GM18520 (cell line): ENCODE measurements at regions not wholly inside any gene's neighbourhood (a gene's known extent, or its start where the extent isn't known, plus 50 kb on each side); places are given as distances from the start of the nearest gene placed in this dataset.
"Not testable (repeated sequence)": the region's sequence is repeated elsewhere in the genome, so short reads cannot be mapped to it uniquely, and the experiment has no call there.

Experiments
- ATAC-seq: cut with Tn5 transposase; IDR thresholded peaks from one replicate; pipeline ENCODE4 v1.9.1; 2021; ENCODE audit not compliant: unreplicated experiment

- ATAC-seq = no peak
These were observed 128.8 kb downstream of the LMNTD1 start for GRCh38 chr12:25424211-25424731.

- no peak for ATAC-seq
These were observed 129.6 kb downstream of the LMNTD1 start for GRCh38 chr12:25423355-25424050.

GRCh38 chr12:25422241-25422640, 130.8 kb downstream of the LMNTD1 start:
- ATAC-seq = no peak

- no peak for ATAC-seq
These were observed 131.4 kb downstream of the LMNTD1 start for GRCh38 chr12:25421651-25422167.

- ATAC-seq = no peak
These were observed 133.0 kb downstream of the LMNTD1 start for GRCh38 chr12:25420116-25420515.

- ATAC-seq = no peak
These were observed 133.5 kb downstream of the LMNTD1 start for GRCh38 chr12:25419595-25419994.

GRCh38 chr12:25417071-25417470, 136.0 kb downstream of the LMNTD1 start:
- ATAC-seq = no peak

- no peak for ATAC-seq
These were observed 136.6 kb downstream of the LMNTD1 start for GRCh38 chr12:25416516-25416915.

- no peak for ATAC-seq
These were observed 138.1 kb downstream of the LMNTD1 start for GRCh38 chr12:25415004-25415403.

- no peak for ATAC-seq
These were observed 140.3 kb downstream of the LMNTD1 start for GRCh38 chr12:25412735-25413134.

GRCh38 chr12:25404955-25405354, 148.1 kb downstream of the LMNTD1 start:
- ATAC-seq = no peak

GRCh38 chr12:25401547-25402345, 151.0 kb upstream of the KRAS start:
- ATAC-seq = no peak

- ATAC-seq = no peak
These were observed 146.3 kb upstream of the KRAS start for GRCh38 chr12:25397001-25397400.

- ATAC-seq = no peak
These were observed 144.5 kb upstream of the KRAS start for GRCh38 chr12:25395227-25395626.

- not testable (repeated sequence) for ATAC-seq
These were observed 144.0 kb upstream of the KRAS start for GRCh38 chr12:25394775-25395174.

GRCh38 chr12:25394025-25394424, 143.3 kb upstream of the KRAS start:
- ATAC-seq = no peak

- not testable (repeated sequence) for ATAC-seq
These were observed 140.6 kb upstream of the KRAS start for GRCh38 chr12:25391346-25391745.

GRCh38 chr12:25388183-25388582, 137.5 kb upstream of the KRAS start:
- ATAC-seq = no peak

- ATAC-seq = no peak
These were observed 137.0 kb upstream of the KRAS start for GRCh38 chr12:25387732-25388050.

- no peak for ATAC-seq
These were observed 136.4 kb upstream of the KRAS start for GRCh38 chr12:25386831-25387731.

GRCh38 chr12:25384893-25385248, 134.1 kb upstream of the KRAS start:
- ATAC-seq = no peak
